ENCODE measurements at regions not wholly inside any gene's neighbourhood (a gene's known extent, or its start where the extent isn't known, plus 50 kb on each side); places are given as distances from the start of the nearest gene placed in this dataset.

DNA sequence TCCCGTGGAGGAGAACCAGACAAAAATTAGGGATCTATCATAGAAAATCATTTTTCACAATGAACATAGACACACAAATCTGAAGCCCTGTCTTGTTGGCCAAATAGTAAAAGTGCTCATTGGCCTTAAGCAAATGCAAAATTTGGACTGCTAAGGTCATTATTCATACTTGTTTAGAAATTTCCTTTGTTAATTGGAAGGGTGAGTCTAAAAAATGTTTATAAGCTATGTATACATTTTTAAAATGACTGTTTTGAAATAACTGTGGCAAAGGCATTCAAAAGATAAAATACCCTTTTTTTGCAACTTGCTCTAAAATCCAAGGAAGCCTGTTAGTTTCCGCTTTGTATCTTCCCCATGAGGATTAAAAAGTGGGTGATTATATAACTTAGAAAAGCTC lies 195.0 kb downstream of the ZNF330 start:
- Histone ChIP-seq H3K4me1 (ENCODE audit: control insufficient read depth, insufficient read depth, low read length, poor library complexity, severe bottlenecking) (no peaks in the 10 kb centered on the region), H3K4me3 (ENCODE audit: insufficient read depth, low read depth, low read length, poor library complexity, severe bottlenecking) (no peak overlapping the region), H3K36me3 (ENCODE audit: control insufficient read depth, insufficient read depth, low read length) (no peaks in the 10 kb centered on the region), H3K27ac (ENCODE audit: insufficient read depth, low read length, poor library complexity, severe bottlenecking) (no peak overlapping the region), H3K9me3 (ENCODE audit: control insufficient read depth, low read length) (no peaks in the 10 kb centered on the region), H3K27me3 (replicated peaks; ENCODE audit: control insufficient read depth, insufficient read depth, low read length, poor library complexity, severe bottlenecking) (no peaks in the 10 kb centered on the region)
- no peak for DNase-seq

DNA sequence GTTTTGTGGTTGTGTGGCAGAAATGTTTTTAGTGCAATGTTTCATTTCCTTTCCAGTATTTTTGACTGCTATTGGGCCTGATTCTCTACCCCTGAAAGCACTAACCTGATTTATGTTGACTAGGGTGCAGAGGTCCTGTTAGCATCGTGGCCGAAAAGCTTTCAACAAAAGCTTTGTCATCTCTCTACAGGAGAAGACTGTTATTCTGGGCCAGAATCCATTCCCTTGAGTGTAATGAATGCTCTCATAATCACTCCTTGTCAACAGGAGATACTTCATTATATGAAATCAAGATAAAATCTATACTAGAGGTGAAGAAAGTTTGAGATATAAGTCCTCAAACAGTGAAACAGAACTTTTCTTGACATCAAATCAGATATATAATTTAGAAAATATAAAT lies 195.5 kb downstream of the ZNF330 start:
- Histone ChIP-seq H3K27ac (ENCODE audit: insufficient read depth, low read length, poor library complexity, severe bottlenecking) (no peak overlapping the region), H3K36me3 (ENCODE audit: control insufficient read depth, insufficient read depth, low read length) (no peaks in the 10 kb centered on the region), H3K27me3 (replicated peaks; ENCODE audit: control insufficient read depth, insufficient read depth, low read length, poor library complexity, severe bottlenecking) (no peaks in the 10 kb centered on the region), H3K9me3 (ENCODE audit: control insufficient read depth, low read length) (no peaks in the 10 kb centered on the region), H3K4me3 (ENCODE audit: insufficient read depth, low read depth, low read length, poor library complexity, severe bottlenecking) (no peak overlapping the region), H3K4me1 (ENCODE audit: control insufficient read depth, insufficient read depth, low read length, poor library complexity, severe bottlenecking) (no peaks in the 10 kb centered on the region)
- no peak for DNase-seq

DNA sequence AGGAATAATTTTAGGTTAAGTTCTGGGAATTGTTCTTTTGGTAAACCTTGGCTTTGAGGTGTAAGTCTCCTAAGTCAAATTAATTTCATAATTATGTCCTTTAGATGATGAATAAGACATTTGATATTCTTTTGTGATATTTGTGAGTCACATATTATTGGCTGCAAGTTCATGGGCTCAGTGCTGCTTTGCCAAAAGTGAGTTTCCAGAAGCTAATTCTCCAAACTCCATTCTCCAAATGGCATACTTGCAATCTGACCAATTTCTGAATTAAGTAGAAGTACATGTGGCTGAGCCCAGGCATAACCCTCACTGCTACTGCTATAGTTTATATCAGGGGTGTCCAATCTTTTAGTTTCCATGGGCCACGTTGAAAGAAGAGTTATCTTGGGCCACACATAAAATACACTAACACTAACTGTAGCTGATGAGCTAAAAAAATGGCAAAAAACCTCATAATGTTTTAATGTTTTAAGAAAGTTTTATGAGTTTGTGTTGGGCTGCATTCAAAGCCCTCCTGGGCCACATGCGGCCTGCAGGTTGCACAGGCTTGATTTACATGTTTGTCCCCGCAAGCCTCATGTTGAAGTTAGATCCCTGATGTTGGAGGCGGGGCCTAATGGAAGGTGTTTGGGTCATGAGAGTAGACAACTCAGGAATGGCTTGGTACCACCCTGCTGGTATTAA lies 196.1 kb downstream of the ZNF330 start:
- H3K27ac ChIP-seq (ENCODE audit: insufficient read depth, low read length, poor library complexity, severe bottlenecking), result no peak overlapping the region
- DNase-seq, result no peak
- no peaks in the 10 kb centered on the region for H3K36me3 ChIP-seq (ENCODE audit: control insufficient read depth, insufficient read depth, low read length)
- no peaks in the 10 kb centered on the region for H3K9me3 ChIP-seq (ENCODE audit: control insufficient read depth, low read length)
- no peaks in the 10 kb centered on the region for H3K27me3 ChIP-seq (replicated peaks; ENCODE audit: control insufficient read depth, insufficient read depth, low read length, poor library complexity, severe bottlenecking)
- no peaks in the 10 kb centered on the region for H3K4me1 ChIP-seq (ENCODE audit: control insufficient read depth, insufficient read depth, low read length, poor library complexity, severe bottlenecking)
- no peak overlapping the region for H3K4me3 ChIP-seq (ENCODE audit: insufficient read depth, low read depth, low read length, poor library complexity, severe bottlenecking)

DNA sequence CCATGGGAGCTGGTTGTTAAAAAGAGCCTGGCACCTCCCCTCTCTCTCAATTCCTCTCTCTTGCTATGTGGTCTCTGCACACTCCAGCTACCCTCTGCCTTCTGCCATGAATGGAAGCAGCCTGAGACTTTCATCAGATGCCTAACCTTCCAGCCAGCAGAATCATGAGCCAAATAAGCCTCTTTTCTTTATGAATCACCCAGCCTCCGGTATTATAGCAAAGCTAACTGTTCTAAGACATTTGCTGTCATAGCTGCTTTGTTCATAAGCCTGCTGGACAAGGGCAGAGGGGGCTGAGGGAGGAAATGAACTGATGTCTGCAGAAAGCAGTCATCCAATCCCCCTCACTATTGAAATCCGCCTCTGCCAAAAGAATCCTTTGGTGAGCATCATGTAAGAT lies 196.7 kb downstream of the ZNF330 start:
- DNase-seq, result no peak
- no peaks in the 10 kb centered on the region for H3K36me3 ChIP-seq (ENCODE audit: control insufficient read depth, insufficient read depth, low read length)
- no peaks in the 10 kb centered on the region for H3K4me1 ChIP-seq (ENCODE audit: control insufficient read depth, insufficient read depth, low read length, poor library complexity, severe bottlenecking)
- H3K4me3 ChIP-seq (ENCODE audit: insufficient read depth, low read depth, low read length, poor library complexity, severe bottlenecking), result no peak overlapping the region
- no peaks in the 10 kb centered on the region for H3K9me3 ChIP-seq (ENCODE audit: control insufficient read depth, low read length)
- H3K27me3 ChIP-seq (replicated peaks; ENCODE audit: control insufficient read depth, insufficient read depth, low read length, poor library complexity, severe bottlenecking), result no peaks in the 10 kb centered on the region
- no peak overlapping the region for H3K27ac ChIP-seq (ENCODE audit: insufficient read depth, low read length, poor library complexity, severe bottlenecking)

DNA sequence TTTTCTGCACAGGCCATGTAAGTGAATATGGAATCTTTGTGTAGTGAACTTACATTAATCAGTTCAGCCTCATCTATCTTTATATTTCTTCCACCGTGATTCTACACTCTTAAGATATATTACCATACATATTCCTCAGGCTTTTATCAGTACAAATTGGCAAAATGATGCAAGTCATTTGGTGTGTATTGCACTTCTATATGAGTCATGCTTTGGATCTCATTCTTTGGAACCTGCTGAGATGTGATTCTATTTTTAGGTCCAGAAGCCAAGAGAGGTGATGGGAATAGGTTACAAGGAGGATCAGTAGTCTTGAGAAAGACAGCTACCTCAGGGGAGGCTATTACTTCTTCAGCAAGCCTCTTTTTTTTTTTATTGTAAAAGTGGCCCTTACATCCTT lies 204.4 kb downstream of the ZNF330 start:
- H3K36me3 ChIP-seq (ENCODE audit: control insufficient read depth, insufficient read depth, low read length), result no peaks in the 10 kb centered on the region
- no peak overlapping the region for H3K27ac ChIP-seq (ENCODE audit: insufficient read depth, low read length, poor library complexity, severe bottlenecking)
- no peak overlapping the region for H3K4me3 ChIP-seq (ENCODE audit: insufficient read depth, low read depth, low read length, poor library complexity, severe bottlenecking)
- no peak for DNase-seq
- H3K27me3 ChIP-seq (replicated peaks; ENCODE audit: control insufficient read depth, insufficient read depth, low read length, poor library complexity, severe bottlenecking), result no peaks in the 10 kb centered on the region
- no peaks in the 10 kb centered on the region for H3K4me1 ChIP-seq (ENCODE audit: control insufficient read depth, insufficient read depth, low read length, poor library complexity, severe bottlenecking)
- no peaks in the 10 kb centered on the region for H3K9me3 ChIP-seq (ENCODE audit: control insufficient read depth, low read length)

DNA sequence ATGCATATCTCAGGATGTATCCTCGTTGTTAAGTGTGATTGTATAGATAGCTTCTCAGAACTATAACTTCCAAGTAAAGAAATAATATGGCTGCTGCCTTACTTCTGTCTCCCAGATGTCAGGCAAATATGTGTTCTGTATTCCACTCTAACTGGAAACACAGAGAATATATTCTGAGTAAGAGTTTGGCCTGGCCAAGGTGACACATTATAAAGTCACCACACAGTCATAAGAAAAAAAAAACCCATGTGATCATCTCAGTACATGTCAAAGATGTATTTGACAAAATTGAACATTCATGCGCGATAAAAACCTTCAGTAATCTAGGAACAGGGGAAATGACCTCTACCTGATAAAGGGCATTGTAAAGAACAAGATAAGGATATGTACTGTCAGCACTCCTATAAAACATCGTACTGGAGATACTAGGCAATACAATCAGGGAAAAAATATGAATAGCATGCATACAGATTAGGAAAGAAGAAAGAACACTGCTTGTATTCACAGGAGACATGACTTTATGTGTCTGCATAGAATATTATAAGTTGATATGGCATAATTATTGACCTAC lies 207.1 kb downstream of the ZNF330 start:
- H3K4me3 ChIP-seq (ENCODE audit: insufficient read depth, low read depth, low read length, poor library complexity, severe bottlenecking), result no peak overlapping the region
- no peaks in the 10 kb centered on the region for H3K27me3 ChIP-seq (replicated peaks; ENCODE audit: control insufficient read depth, insufficient read depth, low read length, poor library complexity, severe bottlenecking)
- no peak for DNase-seq
- H3K9me3 ChIP-seq (ENCODE audit: control insufficient read depth, low read length), result no peaks in the 10 kb centered on the region
- no peaks in the 10 kb centered on the region for H3K4me1 ChIP-seq (ENCODE audit: control insufficient read depth, insufficient read depth, low read length, poor library complexity, severe bottlenecking)
- H3K27ac ChIP-seq (ENCODE audit: insufficient read depth, low read length, poor library complexity, severe bottlenecking), result no peak overlapping the region
- no peaks in the 10 kb centered on the region for H3K36me3 ChIP-seq (ENCODE audit: control insufficient read depth, insufficient read depth, low read length)

DNA sequence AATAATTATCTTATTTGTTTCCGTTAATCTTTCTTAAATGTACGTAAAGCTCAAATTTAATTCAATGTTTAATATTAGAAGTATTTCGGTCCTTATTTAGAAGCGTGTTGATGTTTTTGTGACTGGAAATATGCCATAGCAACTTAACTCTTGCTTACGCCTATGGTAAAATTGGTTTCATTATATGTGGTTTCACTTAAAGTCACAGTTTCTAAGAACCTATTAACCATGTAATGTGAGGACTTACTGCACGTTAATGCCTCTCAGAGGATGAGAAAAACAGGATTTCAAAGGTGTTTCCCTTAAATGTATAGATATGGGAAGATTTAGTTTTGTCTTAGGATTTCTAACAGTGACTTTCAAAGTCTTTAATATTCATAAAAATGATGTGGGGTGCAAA lies 206.4 kb upstream of the IL15 start:
- no peaks in the 10 kb centered on the region for H3K27me3 ChIP-seq (replicated peaks; ENCODE audit: control insufficient read depth, insufficient read depth, low read length, poor library complexity, severe bottlenecking)
- DNase-seq, result no peak

DNA sequence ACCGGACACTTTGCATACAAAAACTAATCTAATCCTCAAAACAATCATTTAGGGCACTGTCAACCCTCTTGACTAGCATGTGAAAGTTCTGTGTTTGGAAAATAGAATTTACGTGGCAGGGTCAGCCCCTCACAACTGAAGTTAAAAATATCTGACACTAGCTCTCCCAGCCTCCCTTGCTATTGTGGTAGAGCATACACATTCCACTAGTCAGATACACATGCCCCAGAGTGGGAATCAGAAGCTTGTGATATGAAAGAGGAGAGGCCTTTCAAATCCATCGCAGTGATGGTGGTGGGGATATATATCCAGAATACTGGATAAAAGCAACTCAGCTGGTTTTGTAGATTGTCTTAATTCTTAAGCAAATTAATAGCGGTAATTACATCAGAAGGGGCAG lies 205.7 kb upstream of the IL15 start:
- no peak overlapping the region for H3K27ac ChIP-seq (ENCODE audit: insufficient read depth, low read length, poor library complexity, severe bottlenecking)
- H3K4me3 ChIP-seq (ENCODE audit: insufficient read depth, low read depth, low read length, poor library complexity, severe bottlenecking), result no peak overlapping the region
- H3K9me3 ChIP-seq (ENCODE audit: control insufficient read depth, low read length), result no peaks in the 10 kb centered on the region
- H3K4me1 ChIP-seq (ENCODE audit: control insufficient read depth, insufficient read depth, low read length, poor library complexity, severe bottlenecking), result no peaks in the 10 kb centered on the region
- no peak for DNase-seq
- no peaks in the 10 kb centered on the region for H3K27me3 ChIP-seq (replicated peaks; ENCODE audit: control insufficient read depth, insufficient read depth, low read length, poor library complexity, severe bottlenecking)
- no peaks in the 10 kb centered on the region for H3K36me3 ChIP-seq (ENCODE audit: control insufficient read depth, insufficient read depth, low read length)

More for the DNA sequence above, 206.4 kb upstream of the IL15 start:
- no peaks in the 10 kb centered on the region for H3K9me3 ChIP-seq (ENCODE audit: control insufficient read depth, low read length)
- H3K4me1 ChIP-seq (ENCODE audit: control insufficient read depth, insufficient read depth, low read length, poor library complexity, severe bottlenecking), result no peaks in the 10 kb centered on the region
- H3K4me3 ChIP-seq (ENCODE audit: insufficient read depth, low read depth, low read length, poor library complexity, severe bottlenecking), result no peak overlapping the region
- H3K36me3 ChIP-seq (ENCODE audit: control insufficient read depth, insufficient read depth, low read length), result no peaks in the 10 kb centered on the region
- H3K27ac ChIP-seq (ENCODE audit: insufficient read depth, low read length, poor library complexity, severe bottlenecking), result no peak overlapping the region

DNA sequence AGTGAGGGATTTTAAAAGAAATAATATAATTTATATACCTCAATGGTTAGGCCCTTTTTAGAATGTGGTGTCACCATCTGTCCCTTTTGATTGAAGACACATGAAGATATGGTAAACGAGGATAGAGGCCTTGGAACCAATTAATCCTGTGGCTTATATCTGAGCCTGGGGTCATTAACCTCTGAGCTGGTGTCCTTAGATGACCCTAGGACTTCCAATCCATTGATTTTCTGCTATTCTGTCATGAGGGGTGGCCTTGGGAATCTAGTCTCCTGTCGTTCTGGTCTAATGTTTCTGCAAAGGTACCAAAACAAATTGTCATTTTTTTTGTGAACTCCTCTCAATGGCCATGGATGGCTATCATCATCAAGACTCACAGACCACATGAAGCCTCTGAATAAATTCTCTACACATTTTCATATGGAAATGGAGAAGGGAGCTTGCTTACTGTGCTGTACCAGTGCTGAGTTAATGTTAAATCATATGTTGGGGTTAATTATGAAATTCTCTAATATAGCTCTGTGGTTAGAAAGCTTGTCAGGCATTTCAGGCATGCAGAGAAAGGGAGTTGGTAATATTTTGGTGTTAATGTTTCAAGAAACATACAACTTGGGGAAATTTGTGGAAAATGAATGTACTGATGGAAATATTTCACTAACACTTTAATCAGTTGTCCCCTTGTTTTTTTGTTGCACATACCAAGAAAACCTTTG lies 204.2 kb upstream of the IL15 start:
- no peak overlapping the region for H3K27ac ChIP-seq (ENCODE audit: insufficient read depth, low read length, poor library complexity, severe bottlenecking)
- no peaks in the 10 kb centered on the region for H3K27me3 ChIP-seq (replicated peaks; ENCODE audit: control insufficient read depth, insufficient read depth, low read length, poor library complexity, severe bottlenecking)
- no peak for DNase-seq
- no peaks in the 10 kb centered on the region for H3K36me3 ChIP-seq (ENCODE audit: control insufficient read depth, insufficient read depth, low read length)
- H3K9me3 ChIP-seq (ENCODE audit: control insufficient read depth, low read length), result no peaks in the 10 kb centered on the region
- H3K4me3 ChIP-seq (ENCODE audit: insufficient read depth, low read depth, low read length, poor library complexity, severe bottlenecking), result no peak overlapping the region
- no peaks in the 10 kb centered on the region for H3K4me1 ChIP-seq (ENCODE audit: control insufficient read depth, insufficient read depth, low read length, poor library complexity, severe bottlenecking)

DNA sequence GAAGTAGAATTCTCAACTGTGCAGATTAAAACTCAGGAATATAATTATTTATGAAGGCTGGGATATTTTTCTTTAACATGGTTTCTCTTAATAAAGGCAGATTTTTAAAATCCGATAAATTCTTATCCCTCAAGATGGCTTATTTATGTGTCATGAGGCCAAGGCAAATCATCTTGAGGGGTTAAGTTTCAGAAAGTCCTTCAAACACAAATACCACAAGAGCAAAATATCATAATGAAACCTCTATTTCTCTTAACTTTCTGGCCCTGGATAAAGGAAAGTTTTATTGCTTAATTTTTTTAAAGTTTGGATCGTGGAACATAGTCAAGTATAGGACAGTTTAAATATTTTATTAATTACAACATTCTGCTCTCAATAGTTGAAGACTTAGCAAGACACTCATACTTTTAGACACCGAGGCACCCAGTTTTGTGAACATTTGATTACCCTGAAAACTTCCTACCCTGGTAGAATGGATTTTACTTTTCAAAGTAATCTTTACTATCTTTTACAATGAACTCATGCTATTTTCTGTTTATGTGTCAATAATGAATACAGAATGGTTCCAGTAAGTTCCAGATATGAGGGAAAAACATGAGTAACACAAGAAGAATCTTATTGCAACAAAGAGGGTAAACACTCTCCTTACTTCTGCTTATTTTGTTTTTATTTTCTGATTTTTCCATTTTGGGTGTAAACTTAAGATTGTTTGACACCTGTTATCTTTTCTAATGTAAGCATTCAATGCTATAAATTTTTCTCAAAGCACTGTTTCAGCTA lies 200.7 kb upstream of the IL15 start:
- H3K27me3 ChIP-seq (replicated peaks; ENCODE audit: control insufficient read depth, insufficient read depth, low read length, poor library complexity, severe bottlenecking), result no peaks in the 10 kb centered on the region
- H3K9me3 ChIP-seq (ENCODE audit: control insufficient read depth, low read length), result no peaks in the 10 kb centered on the region
- no peaks in the 10 kb centered on the region for H3K36me3 ChIP-seq (ENCODE audit: control insufficient read depth, insufficient read depth, low read length)
- H3K27ac ChIP-seq (ENCODE audit: insufficient read depth, low read length, poor library complexity, severe bottlenecking), result no peak overlapping the region
- H3K4me3 ChIP-seq (ENCODE audit: insufficient read depth, low read depth, low read length, poor library complexity, severe bottlenecking), result no peak overlapping the region
- H3K4me1 ChIP-seq (ENCODE audit: control insufficient read depth, insufficient read depth, low read length, poor library complexity, severe bottlenecking), result no peaks in the 10 kb centered on the region
- no peak for DNase-seq
